H1 (cell line): ENCODE measurements at regions not wholly inside any gene's neighbourhood (a gene's known extent, or its start where the extent isn't known, plus 50 kb on each side); places are given as distances from the start of the nearest gene placed in this dataset.

Source experiments
- CTCF ChIA-PET: fragments of 300-600 bp; sonication (Branson Sonifier 250); formaldehyde crosslinking; loops from one replicate; lab custom pipeline; 2021; ENCODE audit not compliant: partially characterized antibody; lab: Charles Lee
- POLR2A ChIA-PET: fragments of 300-600 bp; sonication (Branson Sonifier 250); formaldehyde crosslinking; loops from one replicate; lab custom pipeline; 2021; ENCODE audit warnings: inconsistent platforms; ENCODE audit not compliant: partially characterized antibody; lab: Charles Lee
- DNase-seq, 2 experiments: peaks; one replicate each; pipeline versions ENCODE4 v3.0.0 to v3.0.0-alpha.2; 2010 to 2022; ENCODE audit warnings: low spot score in 2 of 2, low read depth in 1 of 2, mixed read lengths in 1 of 2
- FAIRE-seq: peaks from 2 replicates; lab custom pipeline; 2011; peaks lifted over from hg19 to GRCh38; lab: Jason Lieb, UNC
- H2AFZ ChIP-seq: 2 replicates; pipeline ENCODE4 v1.8.1; 2012; ENCODE audit warnings: low read length, inconsistent platforms
- H2AK5ac ChIP-seq: 2 replicates; pipeline ENCODE4 v1.6.1; 2013; ENCODE audit warnings: low read depth, low read length
- H2BK120ac ChIP-seq: replicated peaks from 2 replicates; pipeline ENCODE3; 2013; ENCODE audit warnings: low read depth, low read length, inconsistent platforms
- H2BK12ac ChIP-seq: 2 replicates; pipeline ENCODE4 v1.6.1; 2013; ENCODE audit warnings: low read depth, low read length
- H2BK15ac ChIP-seq: 2 replicates; pipeline ENCODE4 v1.6.1; 2013; ENCODE audit warnings: low read length
- H2BK20ac ChIP-seq: 2 replicates; pipeline ENCODE4 v1.6.1; 2013; ENCODE audit warnings: low read length
- H2BK5ac ChIP-seq: 2 replicates; pipeline ENCODE4 v1.6.1; 2013; ENCODE audit warnings: low read depth, low read length
- H3K14ac ChIP-seq: 2 replicates; pipeline ENCODE4 v1.6.1; 2013; ENCODE audit warnings: inconsistent platforms; ENCODE audit not compliant: insufficient read length
- H3K18ac ChIP-seq: 2 replicates; pipeline ENCODE4 v1.6.1; 2013; ENCODE audit warnings: low read length; ENCODE audit errors: extremely low read depth
- H3K23ac ChIP-seq: 2 replicates; pipeline ENCODE4 v1.6.1; 2013; ENCODE audit warnings: inconsistent platforms; ENCODE audit not compliant: insufficient read length
- H3K23me2 ChIP-seq: 2 replicates; pipeline ENCODE4 v1.6.1; 2013; ENCODE audit warnings: low read depth, low read length
- H3K27ac ChIP-seq: 2 replicates; pipeline ENCODE4 v1.6.1; 2011; ENCODE audit warnings: low read depth, low read length, inconsistent platforms
- H3K27me3 ChIP-seq, 4 experiments: replicated peaks in 1 of 4; 1 replicate in 1 of 4; 2 replicates in 3 of 4; pipeline versions ENCODE4 v1.6.1 to v1.8.1; 2011 to 2013; ENCODE audit warnings: low read length in 3 of 4, mild to moderate bottlenecking in 3 of 4, inconsistent platforms in 2 of 4, mixed read lengths in 2 of 4, moderate library complexity in 1 of 4; ENCODE audit not compliant: control insufficient read depth in 3 of 4, insufficient read depth in 3 of 4; ENCODE audit errors: extremely low read depth in 1 of 4
- H3K36me3 ChIP-seq, 4 experiments: 2 replicates each; pipeline versions ENCODE4 v1.6.1 to v1.8.1; 2011 to 2013; ENCODE audit warnings: mild to moderate bottlenecking in 4 of 4, low read length in 3 of 4, moderate library complexity in 2 of 4, control low read depth in 1 of 4, inconsistent platforms in 1 of 4; ENCODE audit not compliant: insufficient read depth in 4 of 4, control insufficient read depth in 2 of 4
- H3K4ac ChIP-seq: replicated peaks from 2 replicates; pipeline ENCODE3; 2013; ENCODE audit warnings: low read length, low read depth, mixed read lengths, inconsistent platforms; ENCODE audit not compliant: insufficient read length
- H3K4me1 ChIP-seq, 4 experiments: replicated peaks in 1 of 4; 1 replicate in 1 of 4; 2 replicates in 3 of 4; pipeline versions ENCODE4 v1.6.1 to v1.8.1; 2011 to 2013; ENCODE audit warnings: low read length in 3 of 4, inconsistent platforms in 2 of 4, mixed read lengths in 1 of 4; ENCODE audit not compliant: insufficient read depth in 4 of 4, control insufficient read depth in 3 of 4
- H3K4me2 ChIP-seq, 2 experiments: 2 replicates each; pipeline versions ENCODE4 v1.6.1 to v1.8.1; 2011 to 2013; ENCODE audit warnings: low read depth in 2 of 2, low read length in 2 of 2, control low read depth in 1 of 2, inconsistent platforms in 1 of 2, mild to moderate bottlenecking in 1 of 2; ENCODE audit not compliant: insufficient read depth in 1 of 2
- H3K4me3 ChIP-seq, 4 experiments: fragments of 200-600, 300-600 bp in 1 of 4; sonication (generic), shearing (Covaris generic), sonication (Bioruptor Twin) in 1 of 4; 2 replicates each; pipeline versions ENCODE4 v1.5.1 to v1.8.1; 2011 to 2016; ENCODE audit warnings: low read length in 4 of 4, low read depth in 3 of 4, control low read depth in 2 of 4, inconsistent platforms in 2 of 4, mild to moderate bottlenecking in 2 of 4, mixed read lengths in 1 of 4, moderate library complexity in 1 of 4; ENCODE audit not compliant: insufficient read depth in 2 of 4; ENCODE audit errors: extremely low read depth in 1 of 4
- H3K56ac ChIP-seq: replicated peaks from 2 replicates; pipeline ENCODE3; 2013; ENCODE audit warnings: low read depth, mild to moderate bottlenecking, mixed read lengths, low read length, inconsistent platforms; ENCODE audit not compliant: insufficient read length
- H3K79me1 ChIP-seq: 2 replicates; pipeline ENCODE4 v1.6.1; 2013; ENCODE audit warnings: low read depth, low read length, control low read depth
- H3K79me2 ChIP-seq, 2 experiments: 2 replicates each; pipeline versions ENCODE4 v1.6.1 to v1.8.1; 2012 to 2013; ENCODE audit warnings: low read length in 2 of 2, mild to moderate bottlenecking in 2 of 2, inconsistent platforms in 1 of 2; ENCODE audit not compliant: insufficient read depth in 2 of 2, control insufficient read depth in 1 of 2
- H3K9ac ChIP-seq, 4 experiments: replicated peaks in 1 of 4; 1 replicate in 1 of 4; 2 replicates in 3 of 4; pipeline versions ENCODE4 v1.6.1 to v1.8.1; 2011 to 2013; ENCODE audit warnings: low read depth in 3 of 4, low read length in 3 of 4, control low read depth in 2 of 4, mild to moderate bottlenecking in 2 of 4, moderate library complexity in 2 of 4, inconsistent platforms in 1 of 4; ENCODE audit errors: extremely low read depth in 1 of 4
- H3K9me3 ChIP-seq, 2 experiments: 2 replicates each; pipeline versions ENCODE4 v1.6.1 to v1.8.1; 2012 to 2013; ENCODE audit warnings: mild to moderate bottlenecking in 2 of 2, moderate library complexity in 2 of 2, control low read depth in 1 of 2, inconsistent platforms in 1 of 2, low read depth in 1 of 2, low read length in 1 of 2, mixed read lengths in 1 of 2; ENCODE audit not compliant: insufficient read depth in 2 of 2
- H4K20me1 ChIP-seq, 2 experiments: replicated peaks in 1 of 2; 2 replicates each; pipeline versions ENCODE3 to v1.8.1; 2011 to 2013; ENCODE audit warnings: inconsistent platforms in 2 of 2, low read length in 2 of 2, mild to moderate bottlenecking in 1 of 2; ENCODE audit not compliant: insufficient read depth in 2 of 2, control insufficient read depth in 1 of 2
- H4K5ac ChIP-seq: 2 replicates; pipeline ENCODE4 v1.6.1; 2013; ENCODE audit warnings: low read length, low read depth, mixed read lengths, inconsistent platforms; ENCODE audit not compliant: insufficient read length
- H4K8ac ChIP-seq: 2 replicates; pipeline ENCODE4 v1.8.0; 2013; ENCODE audit warnings: mild to moderate bottlenecking, moderate library complexity, low read length, inconsistent platforms; ENCODE audit not compliant: insufficient read depth; ENCODE audit errors: extremely low read depth
- H4K91ac ChIP-seq: replicated peaks from 2 replicates; pipeline ENCODE3; 2013; ENCODE audit warnings: low read length, mixed read lengths, inconsistent platforms; ENCODE audit not compliant: insufficient read length
- BRCA1 ChIP-seq: IDR thresholded peaks from 2 replicates; pipeline ENCODE4 v1.6.1; 2012; ENCODE audit warnings: low read depth, low read length, improper control_type of control experiment
- EZH2 ChIP-seq: fragments of 200-600 bp; sonication (generic); IDR thresholded peaks from 2 replicates; pipeline ENCODE4 v1.7.1; 2012; ENCODE audit warnings: low read depth, mild to moderate bottlenecking, moderate library complexity, low read length, inconsistent platforms; ENCODE audit not compliant: severe bottlenecking
- POLR2AphosphoS5 ChIP-seq: IDR thresholded peaks from 2 replicates; pipeline ENCODE4 v1.6.1; 2011; ENCODE audit warnings: low read depth, low read length
- SIN3A ChIP-seq, 2 experiments: IDR thresholded peaks in 1 of 2; conservative IDR thresholded peaks in 1 of 2; 2 replicates each; pipeline ENCODE4 v1.6.1; 2011 to 2012; ENCODE audit warnings: low read length in 2 of 2, improper control_type of control experiment in 1 of 2, low read depth in 1 of 2, mild to moderate bottlenecking in 1 of 2
- SIRT6 ChIP-seq: IDR thresholded peaks from one replicate; pipeline ENCODE4 v1.7.1; 2012; ENCODE audit warnings: low read length, inconsistent platforms
- TCF12 ChIP-seq: IDR thresholded peaks from 2 replicates; pipeline ENCODE4 v1.6.1; 2011; ENCODE audit warnings: low read depth, mild to moderate bottlenecking, low read length
- WGBS, 2 experiments: shearing (Covaris generic) in 1 of 2; methylation state at CpG; one replicate each; pipeline versions ENCODE4 v1.1.6 to v1.1.7; 2013 to 2015; ENCODE audit warnings: low lambda C conversion rate in 2 of 2, mixed read lengths in 2 of 2, inconsistent platforms in 1 of 2, low coverage in 1 of 2, missing lambda C conversion rate in 1 of 2; ENCODE audit not compliant: insufficient replicate concordance in 2 of 2, insufficient coverage in 1 of 2, insufficient read length in 1 of 2; ENCODE audit errors: extremely low coverage in 1 of 2, missing lambda C conversion rate in 1 of 2; 5-methylcytosine and 5-hydroxymethylcytosine counted together

DNA sequence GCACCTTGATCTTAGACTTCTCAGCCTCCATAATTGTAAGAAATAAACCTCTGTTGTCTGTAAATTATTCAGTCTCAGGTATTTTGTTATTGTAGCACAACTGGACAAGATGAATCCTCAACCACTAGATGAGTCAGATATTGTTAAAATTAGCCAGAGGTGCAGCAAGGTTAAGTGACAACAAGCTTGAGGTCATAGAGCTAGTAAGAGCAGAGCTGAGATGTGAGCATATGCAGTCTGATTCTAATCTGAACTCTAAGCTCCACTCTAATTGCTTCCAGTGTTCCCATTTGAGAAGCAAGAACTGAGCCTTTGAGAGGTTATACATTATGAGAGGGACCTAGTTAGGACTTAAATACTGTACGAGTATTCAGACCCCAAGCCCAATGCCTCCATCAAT, 93.1 kb downstream of the FZD1 start:
- Histone ChIP-seq H3K4me3 (no peak overlapping the region), H3K79me1 (no peaks in the 10 kb centered on the region), H3K14ac (no peak overlapping the region), H3K4me2 (no peak overlapping the region), H3K56ac (no peak overlapping the region), H2BK15ac (no peak overlapping the region), H3K79me2 (no peaks in the 10 kb centered on the region), H2BK5ac (no peak overlapping the region), H3K23me2 (no peaks in the 10 kb centered on the region), H2AK5ac (no peak overlapping the region), H3K4ac (no peak overlapping the region), H3K27ac (no peak overlapping the region), H2AFZ (no peak overlapping the region), H2BK20ac (no peak overlapping the region)
- FAIRE-seq, result no peak
- no peak for DNase-seq
- WGBS, 2 experiments, result 82% methylated on average over 1 of the region's 1 CpG; no CpG with 5 or more reads in 1 of the 2 experiments
- TF ChIP-seq SIRT6 (no peak), POLR2AphosphoS5 (no peak), TCF12 (no peak), SIN3A (conservative IDR thresholded peaks at IDR 0.05 in 1 of 2, IDR thresholded peaks at IDR 0.05 in 1 of 2; ENCODE audit: low read depth in 1 of 2, low read length in 2 of 2) (no peak), BRCA1 (no peak), EZH2 (peak; percentile 40)
- TF ChIP-seq, all 59 proteins: peak for 1
- H4K5ac ChIP-seq, result no peak overlapping the region
- no peak overlapping the region for H3K9ac ChIP-seq
- no peaks in the 10 kb centered on the region for H4K20me1 ChIP-seq
- no peak overlapping the region for H4K91ac ChIP-seq
- H3K9me3 ChIP-seq, result no peaks in the 10 kb centered on the region
- H3K4me1 ChIP-seq, result peaks cover 0 to 4% (median 2%) of the 10 kb centered on the region in 4 experiments; a peak in 3 of 7 replicates
- H3K36me3 ChIP-seq, result no peaks in the 10 kb centered on the region
- H3K18ac ChIP-seq, result no peak overlapping the region
- peaks cover 40 to 79% (median 63%) of the 10 kb centered on the region in 4 experiments for H3K27me3 ChIP-seq
- ChIA-PET CTCF (no interaction called here), POLR2A (no interaction called here)
- no peak overlapping the region for H2BK12ac ChIP-seq
- H2BK120ac ChIP-seq, result no peak overlapping the region
- H3K23ac ChIP-seq, result no peak overlapping the region
- no peak overlapping the region for H4K8ac ChIP-seq
